ENCODE measurements at regions not wholly inside any gene's neighbourhood (a gene's known extent, or its start where the extent isn't known, plus 50 kb on each side); places are given as distances from the start of the nearest gene placed in this dataset.

DNA sequence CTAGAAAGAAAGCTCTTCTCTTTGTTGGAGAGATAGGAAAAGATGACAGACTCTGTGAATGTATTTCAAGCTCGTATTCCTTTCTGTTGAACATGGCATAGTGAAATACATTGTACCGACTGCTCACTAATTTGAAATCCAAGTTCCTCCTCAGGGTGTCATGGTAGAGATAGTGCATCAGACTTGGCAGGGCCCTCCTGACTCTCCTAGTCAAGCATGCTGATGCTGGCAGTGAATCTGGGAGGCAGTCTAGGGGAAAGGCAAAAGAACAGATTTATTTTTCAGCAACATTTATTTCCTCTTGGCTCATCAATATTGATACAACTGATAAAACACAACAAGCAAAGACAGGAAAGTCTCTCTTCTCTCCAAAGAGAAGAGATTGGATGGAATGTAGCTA, 356.3 kb upstream of the IRAK1BP1 start:
- DNase-seq (ENCODE audit: extremely low read depth in 1 of 4, low spot score in 3 of 4) (no peak), ATAC-seq (no peak), FAIRE-seq (no peak)
- H3K27me3 ChIP-seq (ENCODE audit: control insufficient read depth in 2 of 2, insufficient read depth in 2 of 2, low read length in 2 of 2): no peaks in the 10 kb centered on the region
- CTCF ChIA-PET (ENCODE audit: low intra/inter-chr PET ratio): no interaction called here
- no peaks in the 10 kb centered on the region for H3K9me3 ChIP-seq (replicated peaks; ENCODE audit: control insufficient read depth, insufficient read depth, low read depth, low read length)
- H3K9me1 ChIP-seq (ENCODE audit: control insufficient read depth, insufficient read depth, low read length): no peaks in the 10 kb centered on the region
- intact Hi-C loops (cut with micrococcal nuclease): no loop called here
- in situ Hi-C loops (cut with MboI): no loop called here
- H3K4me3 ChIP-seq: no peak overlapping the region
- TF ChIP-seq TBL1XR1 (IDR thresholded peaks at IDR 0.05; ENCODE audit: low read length in 2 of 2) (no peak), TBP (optimal IDR thresholded peaks at IDR 0.05; ENCODE audit: low read depth, low read length) (no peak), ZNF696 (CRISPR knock-in tag; conservative IDR thresholded peaks at IDR 0.05) (no peak), TCFL5 (CRISPR knock-in tag; conservative IDR thresholded peaks at IDR 0.05) (no peak), E2F3 (CRISPR knock-in tag; IDR thresholded peaks at IDR 0.05) (no peak), IFI16 (CRISPR knock-in tag; IDR thresholded peaks at IDR 0.05) (no peak), RUNX1 (IDR thresholded peaks at IDR 0.05; ENCODE audit: low read depth) (no peak)
- TF ChIP-seq, protein P1, sequence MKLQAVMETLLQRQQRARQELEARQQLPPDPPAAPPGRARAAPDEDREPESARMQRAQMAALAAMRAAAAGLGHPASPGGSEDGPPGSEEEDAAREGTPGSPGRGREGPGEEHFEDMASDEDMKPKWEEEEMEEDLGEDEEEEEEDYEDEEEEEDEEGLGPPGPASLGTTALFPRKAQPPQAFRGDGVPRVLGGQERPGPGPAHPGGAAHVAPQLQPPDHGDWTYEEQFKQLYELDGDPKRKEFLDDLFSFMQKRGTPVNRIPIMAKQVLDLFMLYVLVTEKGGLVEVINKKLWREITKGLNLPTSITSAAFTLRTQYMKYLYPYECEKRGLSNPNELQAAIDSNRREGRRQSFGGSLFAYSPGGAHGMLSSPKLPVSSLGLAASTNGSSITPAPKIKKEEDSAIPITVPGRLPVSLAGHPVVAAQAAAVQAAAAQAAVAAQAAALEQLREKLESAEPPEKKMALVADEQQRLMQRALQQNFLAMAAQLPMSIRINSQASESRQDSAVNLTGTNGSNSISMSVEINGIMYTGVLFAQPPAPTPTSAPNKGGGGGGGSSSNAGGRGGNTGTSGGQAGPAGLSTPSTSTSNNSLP (IDR thresholded peaks at IDR 0.05; ENCODE audit: borderline replicate concordance, low read depth, low read length): no peak
- TF ChIP-seq, protein P2, sequence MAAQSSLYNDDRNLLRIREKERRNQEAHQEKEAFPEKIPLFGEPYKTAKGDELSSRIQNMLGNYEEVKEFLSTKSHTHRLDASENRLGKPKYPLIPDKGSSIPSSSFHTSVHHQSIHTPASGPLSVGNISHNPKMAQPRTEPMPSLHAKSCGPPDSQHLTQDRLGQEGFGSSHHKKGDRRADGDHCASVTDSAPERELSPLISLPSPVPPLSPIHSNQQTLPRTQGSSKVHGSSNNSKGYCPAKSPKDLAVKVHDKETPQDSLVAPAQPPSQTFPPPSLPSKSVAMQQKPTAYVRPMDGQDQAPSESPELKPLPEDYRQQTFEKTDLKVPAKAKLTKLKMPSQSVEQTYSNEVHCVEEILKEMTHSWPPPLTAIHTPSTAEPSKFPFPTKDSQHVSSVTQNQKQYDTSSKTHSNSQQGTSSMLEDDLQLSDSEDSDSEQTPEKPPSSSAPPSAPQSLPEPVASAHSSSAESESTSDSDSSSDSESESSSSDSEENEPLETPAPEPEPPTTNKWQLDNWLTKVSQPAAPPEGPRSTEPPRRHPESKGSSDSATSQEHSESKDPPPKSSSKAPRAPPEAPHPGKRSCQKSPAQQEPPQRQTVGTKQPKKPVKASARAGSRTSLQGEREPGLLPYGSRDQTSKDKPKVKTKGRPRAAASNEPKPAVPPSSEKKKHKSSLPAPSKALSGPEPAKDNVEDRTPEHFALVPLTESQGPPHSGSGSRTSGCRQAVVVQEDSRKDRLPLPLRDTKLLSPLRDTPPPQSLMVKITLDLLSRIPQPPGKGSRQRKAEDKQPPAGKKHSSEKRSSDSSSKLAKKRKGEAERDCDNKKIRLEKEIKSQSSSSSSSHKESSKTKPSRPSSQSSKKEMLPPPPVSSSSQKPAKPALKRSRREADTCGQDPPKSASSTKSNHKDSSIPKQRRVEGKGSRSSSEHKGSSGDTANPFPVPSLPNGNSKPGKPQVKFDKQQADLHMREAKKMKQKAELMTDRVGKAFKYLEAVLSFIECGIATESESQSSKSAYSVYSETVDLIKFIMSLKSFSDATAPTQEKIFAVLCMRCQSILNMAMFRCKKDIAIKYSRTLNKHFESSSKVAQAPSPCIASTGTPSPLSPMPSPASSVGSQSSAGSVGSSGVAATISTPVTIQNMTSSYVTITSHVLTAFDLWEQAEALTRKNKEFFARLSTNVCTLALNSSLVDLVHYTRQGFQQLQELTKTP (IDR thresholded peaks at IDR 0.05; ENCODE audit: low read depth in 1 of 2, partially characterized antibody in 2 of 2): no peak
- TF ChIP-seq, protein P3, sequence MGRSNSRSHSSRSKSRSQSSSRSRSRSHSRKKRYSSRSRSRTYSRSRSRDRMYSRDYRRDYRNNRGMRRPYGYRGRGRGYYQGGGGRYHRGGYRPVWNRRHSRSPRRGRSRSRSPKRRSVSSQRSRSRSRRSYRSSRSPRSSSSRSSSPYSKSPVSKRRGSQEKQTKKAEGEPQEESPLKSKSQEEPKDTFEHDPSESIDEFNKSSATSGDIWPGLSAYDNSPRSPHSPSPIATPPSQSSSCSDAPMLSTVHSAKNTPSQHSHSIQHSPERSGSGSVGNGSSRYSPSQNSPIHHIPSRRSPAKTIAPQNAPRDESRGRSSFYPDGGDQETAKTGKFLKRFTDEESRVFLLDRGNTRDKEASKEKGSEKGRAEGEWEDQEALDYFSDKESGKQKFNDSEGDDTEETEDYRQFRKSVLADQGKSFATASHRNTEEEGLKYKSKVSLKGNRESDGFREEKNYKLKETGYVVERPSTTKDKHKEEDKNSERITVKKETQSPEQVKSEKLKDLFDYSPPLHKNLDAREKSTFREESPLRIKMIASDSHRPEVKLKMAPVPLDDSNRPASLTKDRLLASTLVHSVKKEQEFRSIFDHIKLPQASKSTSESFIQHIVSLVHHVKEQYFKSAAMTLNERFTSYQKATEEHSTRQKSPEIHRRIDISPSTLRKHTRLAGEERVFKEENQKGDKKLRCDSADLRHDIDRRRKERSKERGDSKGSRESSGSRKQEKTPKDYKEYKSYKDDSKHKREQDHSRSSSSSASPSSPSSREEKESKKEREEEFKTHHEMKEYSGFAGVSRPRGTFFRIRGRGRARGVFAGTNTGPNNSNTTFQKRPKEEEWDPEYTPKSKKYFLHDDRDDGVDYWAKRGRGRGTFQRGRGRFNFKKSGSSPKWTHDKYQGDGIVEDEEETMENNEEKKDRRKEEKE (IDR thresholded peaks at IDR 0.05; ENCODE audit: borderline replicate concordance in 1 of 2, control insufficient read depth in 1 of 2, low read depth in 2 of 2, low read length in 1 of 2): no peak
- TF ChIP-seq, protein P4, sequence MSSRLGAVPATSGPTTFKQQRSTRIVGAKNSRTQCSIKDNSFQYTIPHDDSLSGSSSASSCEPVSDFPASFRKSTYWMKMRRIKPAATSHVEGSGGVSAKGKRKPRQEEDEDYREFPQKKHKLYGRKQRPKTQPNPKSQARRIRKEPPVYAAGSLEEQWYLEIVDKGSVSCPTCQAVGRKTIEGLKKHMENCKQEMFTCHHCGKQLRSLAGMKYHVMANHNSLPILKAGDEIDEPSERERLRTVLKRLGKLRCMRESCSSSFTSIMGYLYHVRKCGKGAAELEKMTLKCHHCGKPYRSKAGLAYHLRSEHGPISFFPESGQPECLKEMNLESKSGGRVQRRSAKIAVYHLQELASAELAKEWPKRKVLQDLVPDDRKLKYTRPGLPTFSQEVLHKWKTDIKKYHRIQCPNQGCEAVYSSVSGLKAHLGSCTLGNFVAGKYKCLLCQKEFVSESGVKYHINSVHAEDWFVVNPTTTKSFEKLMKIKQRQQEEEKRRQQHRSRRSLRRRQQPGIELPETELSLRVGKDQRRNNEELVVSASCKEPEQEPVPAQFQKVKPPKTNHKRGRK (tag; IDR thresholded peaks at IDR 0.05): no peak
- BruUV-seq (replicated peaks): no TSS peak
- POLR2A ChIA-PET: no interaction called here
- H3K27ac ChIP-seq (ENCODE audit: extremely low read depth, low read depth, low read length): no peak overlapping the region
- no peaks in the 10 kb centered on the region for H3K36me3 ChIP-seq (ENCODE audit: control insufficient read depth, insufficient read depth, low read length)
- WGBS (ENCODE audit: insufficient coverage, low coverage, missing lambda C conversion rate): 0% methylated on average over 2 of the region's 2 CpGs
- no peaks in the 10 kb centered on the region for H3K79me2 ChIP-seq (ENCODE audit: control insufficient read depth, insufficient read depth, low read length)
- H3K4me2 ChIP-seq (ENCODE audit: insufficient read depth, low read length): no peak overlapping the region
- no peak overlapping the region for H2AFZ ChIP-seq (ENCODE audit: low read depth, low read length)
- no peak overlapping the region for H3K9ac ChIP-seq (ENCODE audit: insufficient read depth in 1 of 2, low read depth in 2 of 2, low read length in 2 of 2)
- H3K4me1 ChIP-seq (replicated peaks in 1 of 2; ENCODE audit: control insufficient read depth in 2 of 2, insufficient read depth in 2 of 2, low read length in 2 of 2): no peaks in the 10 kb centered on the region
- H4K20me1 ChIP-seq (replicated peaks; ENCODE audit: control insufficient read depth, insufficient read depth, low read length): no peaks in the 10 kb centered on the region

Measured in K562 (cell line).